ENCODE measurements at regions not wholly inside any gene's neighbourhood (a gene's known extent, or its start where the extent isn't known, plus 50 kb on each side); places are given as distances from the start of the nearest gene placed in this dataset.

GRCh38 chr10:121148921-121149320, 297.8 kb downstream of the WDR11 start:
- TF ChIP-seq CTCF (IDR thresholded peaks at IDR 0.05), result no peak
- TF ChIP-seq POLR2A (IDR thresholded peaks at IDR 0.05), result no peak
